ENCODE measurements at regions not wholly inside any gene's neighbourhood (a gene's known extent, or its start where the extent isn't known, plus 50 kb on each side); places are given as distances from the start of the nearest gene placed in this dataset.

DNA sequence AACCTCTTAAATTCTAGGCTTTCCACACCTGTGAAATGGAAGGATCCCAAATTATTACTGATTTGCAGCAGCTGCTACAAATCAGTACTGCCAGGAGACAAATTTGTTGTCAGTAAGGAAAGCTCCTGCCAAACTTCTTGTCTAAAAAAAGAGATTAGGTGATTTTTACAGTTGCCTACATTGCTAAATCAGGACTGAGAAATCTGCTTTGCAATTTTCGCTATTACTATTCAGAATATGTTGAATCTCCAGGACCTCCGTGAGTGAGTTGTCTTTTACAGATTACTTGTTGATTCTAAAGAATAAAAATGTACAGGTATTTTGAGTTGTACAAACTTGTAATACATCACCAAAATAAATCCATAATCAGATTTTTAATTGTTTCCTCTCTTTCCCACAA lies 1815.9 kb downstream of the PCDH9 start:
- no peaks in the 10 kb centered on the region for H3K9me2 ChIP-seq (replicated peaks; ENCODE audit: control insufficient read depth, low read length)
- H3K27ac ChIP-seq (ENCODE audit: low read depth, low read length) = no peak overlapping the region
- no peak overlapping the region for H3K4me2 ChIP-seq (ENCODE audit: low read length)
- TF ChIP-seq, protein P1, sequence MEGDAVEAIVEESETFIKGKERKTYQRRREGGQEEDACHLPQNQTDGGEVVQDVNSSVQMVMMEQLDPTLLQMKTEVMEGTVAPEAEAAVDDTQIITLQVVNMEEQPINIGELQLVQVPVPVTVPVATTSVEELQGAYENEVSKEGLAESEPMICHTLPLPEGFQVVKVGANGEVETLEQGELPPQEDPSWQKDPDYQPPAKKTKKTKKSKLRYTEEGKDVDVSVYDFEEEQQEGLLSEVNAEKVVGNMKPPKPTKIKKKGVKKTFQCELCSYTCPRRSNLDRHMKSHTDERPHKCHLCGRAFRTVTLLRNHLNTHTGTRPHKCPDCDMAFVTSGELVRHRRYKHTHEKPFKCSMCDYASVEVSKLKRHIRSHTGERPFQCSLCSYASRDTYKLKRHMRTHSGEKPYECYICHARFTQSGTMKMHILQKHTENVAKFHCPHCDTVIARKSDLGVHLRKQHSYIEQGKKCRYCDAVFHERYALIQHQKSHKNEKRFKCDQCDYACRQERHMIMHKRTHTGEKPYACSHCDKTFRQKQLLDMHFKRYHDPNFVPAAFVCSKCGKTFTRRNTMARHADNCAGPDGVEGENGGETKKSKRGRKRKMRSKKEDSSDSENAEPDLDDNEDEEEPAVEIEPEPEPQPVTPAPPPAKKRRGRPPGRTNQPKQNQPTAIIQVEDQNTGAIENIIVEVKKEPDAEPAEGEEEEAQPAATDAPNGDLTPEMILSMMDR (IDR thresholded peaks at IDR 0.05; ENCODE audit: low read depth, low read length, poor library complexity, severe bottlenecking) = no peak
- TF ChIP-seq EZH2phosphoT487 (IDR thresholded peaks at IDR 0.05; ENCODE audit: borderline replicate concordance, low read length) = no peak
- no peaks in the 10 kb centered on the region for H3K27me3 ChIP-seq (ENCODE audit: control insufficient read depth, low read length)
- H3K36me3 ChIP-seq (ENCODE audit: control insufficient read depth, low read length) = no peaks in the 10 kb centered on the region
- no peaks in the 10 kb centered on the region for H3K79me2 ChIP-seq (ENCODE audit: control insufficient read depth, low read length)
- no peaks in the 10 kb centered on the region for H3K4me1 ChIP-seq (ENCODE audit: control insufficient read depth, low read length)
- H4K20me1 ChIP-seq (ENCODE audit: control insufficient read depth, insufficient read depth, low read depth, low read length) = no peaks in the 10 kb centered on the region
- no peak overlapping the region for H3K4me3 ChIP-seq (ENCODE audit: low read length)
- H3K9me3 ChIP-seq (ENCODE audit: control insufficient read depth, insufficient read depth, low read length) = no peaks in the 10 kb centered on the region
- no peaks in the 10 kb centered on the region for H3F3A ChIP-seq (ENCODE audit: control insufficient read depth, insufficient read depth)

DNA sequence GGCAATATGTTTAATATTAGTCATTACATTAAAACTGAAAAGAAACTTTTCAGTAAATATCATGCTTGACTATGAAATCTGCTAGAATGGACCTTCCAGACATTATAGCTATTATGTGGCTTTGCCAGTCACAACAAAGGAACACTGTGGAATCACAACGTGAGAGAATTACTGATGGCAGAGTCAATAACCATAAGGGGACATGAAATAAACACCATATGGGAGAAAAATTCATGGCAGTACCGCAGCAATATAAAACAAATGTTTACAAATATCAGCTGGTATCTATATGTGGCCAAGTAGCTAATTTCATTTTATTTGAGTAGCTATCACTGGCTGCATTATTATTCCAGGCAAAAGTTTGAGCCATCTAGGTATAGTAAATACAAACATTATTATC lies 1818.6 kb downstream of the PCDH9 start:
- Histone ChIP-seq H3K9me2 (replicated peaks; ENCODE audit: control insufficient read depth, low read length) (no peaks in the 10 kb centered on the region), H3K27me3 (ENCODE audit: control insufficient read depth, low read length) (no peaks in the 10 kb centered on the region), H3K79me2 (ENCODE audit: control insufficient read depth, low read length) (no peaks in the 10 kb centered on the region), H3K4me1 (ENCODE audit: control insufficient read depth, low read length) (no peaks in the 10 kb centered on the region), H3K4me3 (ENCODE audit: low read length) (no peak overlapping the region), H3K36me3 (ENCODE audit: control insufficient read depth, low read length) (no peaks in the 10 kb centered on the region), H3K27ac (ENCODE audit: low read depth, low read length) (no peak overlapping the region), H3K4me2 (ENCODE audit: low read length) (no peak overlapping the region), H3K9me3 (ENCODE audit: control insufficient read depth, insufficient read depth, low read length) (no peaks in the 10 kb centered on the region), H4K20me1 (ENCODE audit: control insufficient read depth, insufficient read depth, low read depth, low read length) (no peaks in the 10 kb centered on the region), H3F3A (ENCODE audit: control insufficient read depth, insufficient read depth) (no peaks in the 10 kb centered on the region)
- TF ChIP-seq EZH2phosphoT487 (IDR thresholded peaks at IDR 0.05; ENCODE audit: borderline replicate concordance, low read length) = no peak
- TF ChIP-seq, protein P1 (IDR thresholded peaks at IDR 0.05; ENCODE audit: low read depth, low read length, poor library complexity, severe bottlenecking) = no peak

DNA sequence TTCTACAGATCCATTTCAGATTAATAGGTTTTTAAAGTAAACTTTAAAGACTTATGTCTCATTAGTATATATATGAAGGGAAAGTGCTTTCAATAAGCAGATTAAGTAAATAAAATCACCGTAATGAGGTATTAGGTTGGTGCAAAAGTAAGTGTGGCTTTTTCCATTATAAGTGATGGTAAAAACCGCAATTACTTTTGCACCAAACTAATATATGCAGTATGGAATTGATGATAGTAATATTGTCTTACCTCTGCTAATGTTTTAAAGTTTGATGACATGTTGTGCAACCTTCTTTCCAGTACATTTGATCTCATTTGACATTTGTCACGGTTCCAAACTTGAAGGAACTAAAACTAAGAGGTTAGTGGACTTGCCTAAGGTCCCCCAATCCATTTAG lies 1819.3 kb downstream of the PCDH9 start:
- Histone ChIP-seq H3K4me2 (ENCODE audit: low read length) (no peak overlapping the region), H3K36me3 (ENCODE audit: control insufficient read depth, low read length) (no peaks in the 10 kb centered on the region), H3K4me3 (ENCODE audit: low read length) (no peak overlapping the region), H3K79me2 (ENCODE audit: control insufficient read depth, low read length) (no peaks in the 10 kb centered on the region), H3K9me3 (ENCODE audit: control insufficient read depth, insufficient read depth, low read length) (no peaks in the 10 kb centered on the region), H3K4me1 (ENCODE audit: control insufficient read depth, low read length) (no peaks in the 10 kb centered on the region), H4K20me1 (ENCODE audit: control insufficient read depth, insufficient read depth, low read depth, low read length) (no peaks in the 10 kb centered on the region), H3K27me3 (ENCODE audit: control insufficient read depth, low read length) (no peaks in the 10 kb centered on the region), H3K9me2 (replicated peaks; ENCODE audit: control insufficient read depth, low read length) (no peaks in the 10 kb centered on the region), H3F3A (ENCODE audit: control insufficient read depth, insufficient read depth) (no peaks in the 10 kb centered on the region), H3K27ac (ENCODE audit: low read depth, low read length) (no peak overlapping the region)
- TF ChIP-seq EZH2phosphoT487 (IDR thresholded peaks at IDR 0.05; ENCODE audit: borderline replicate concordance, low read length) = no peak
- TF ChIP-seq, protein P1 (IDR thresholded peaks at IDR 0.05; ENCODE audit: low read depth, low read length, poor library complexity, severe bottlenecking) = no peak

DNA sequence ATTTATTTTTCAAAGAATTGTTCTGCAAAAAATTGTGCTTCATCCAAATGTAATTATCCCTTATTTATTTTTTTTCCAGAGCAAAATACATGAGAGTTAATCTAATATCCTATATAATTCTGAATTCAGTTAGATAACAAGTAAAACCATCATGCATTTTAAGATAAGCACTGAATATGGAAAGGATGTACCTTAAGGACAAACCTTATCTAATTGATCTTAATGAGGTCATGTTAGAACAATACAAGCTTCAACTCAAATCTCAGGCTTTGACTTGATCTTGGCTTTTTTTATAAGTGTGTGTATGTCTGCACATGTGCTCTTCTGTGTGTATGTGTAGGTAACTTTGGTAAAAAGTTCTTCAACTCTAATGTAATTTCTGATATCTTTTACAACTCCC lies 1828.8 kb downstream of the PCDH9 start:
- H3K4me3 ChIP-seq (ENCODE audit: low read length) = no peak overlapping the region
- TF ChIP-seq EZH2phosphoT487 (IDR thresholded peaks at IDR 0.05; ENCODE audit: borderline replicate concordance, low read length) = no peak
- TF ChIP-seq, protein P1 (IDR thresholded peaks at IDR 0.05; ENCODE audit: low read depth, low read length, poor library complexity, severe bottlenecking) = no peak
- no peaks in the 10 kb centered on the region for H3K9me3 ChIP-seq (ENCODE audit: control insufficient read depth, insufficient read depth, low read length)
- H3K27ac ChIP-seq (ENCODE audit: low read depth, low read length) = no peak overlapping the region
- no peaks in the 10 kb centered on the region for H3K9me2 ChIP-seq (replicated peaks; ENCODE audit: control insufficient read depth, low read length)
- H3K4me2 ChIP-seq (ENCODE audit: low read length) = no peak overlapping the region
- H3K36me3 ChIP-seq (ENCODE audit: control insufficient read depth, low read length) = no peaks in the 10 kb centered on the region
- no peaks in the 10 kb centered on the region for H3K27me3 ChIP-seq (ENCODE audit: control insufficient read depth, low read length)
- H3K4me1 ChIP-seq (ENCODE audit: control insufficient read depth, low read length) = peaks cover 5% of the 10 kb centered on the region; the same call in 1 of the 2 replicates
- H4K20me1 ChIP-seq (ENCODE audit: control insufficient read depth, insufficient read depth, low read depth, low read length) = no peaks in the 10 kb centered on the region
- H3F3A ChIP-seq (ENCODE audit: control insufficient read depth, insufficient read depth) = no peaks in the 10 kb centered on the region
- no peaks in the 10 kb centered on the region for H3K79me2 ChIP-seq (ENCODE audit: control insufficient read depth, low read length)
